ENCODE measurements at regions not wholly inside any gene's neighbourhood (a gene's known extent, or its start where the extent isn't known, plus 50 kb on each side); places are given as distances from the start of the nearest gene placed in this dataset.

DNA sequence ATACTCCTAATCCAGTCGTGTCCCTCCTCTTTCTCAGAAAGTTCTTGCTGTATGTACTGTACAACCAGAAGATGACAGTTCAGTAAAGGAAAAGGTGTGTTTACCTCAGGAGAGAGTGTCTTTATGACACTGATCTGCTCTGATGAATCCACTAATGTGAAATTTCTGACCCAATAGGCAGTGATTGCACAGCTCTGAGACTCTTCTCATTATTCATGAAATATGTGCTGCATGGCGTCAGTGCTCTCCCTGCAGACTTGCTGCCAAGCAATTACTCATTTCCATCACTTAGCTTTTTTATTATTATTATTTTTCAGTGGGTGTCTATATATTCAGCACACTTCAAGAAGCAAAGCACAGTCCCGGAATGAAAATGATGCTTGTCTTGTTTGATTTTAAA is 389.0 kb downstream of the RASEF start:
- TF ChIP-seq, protein P1, sequence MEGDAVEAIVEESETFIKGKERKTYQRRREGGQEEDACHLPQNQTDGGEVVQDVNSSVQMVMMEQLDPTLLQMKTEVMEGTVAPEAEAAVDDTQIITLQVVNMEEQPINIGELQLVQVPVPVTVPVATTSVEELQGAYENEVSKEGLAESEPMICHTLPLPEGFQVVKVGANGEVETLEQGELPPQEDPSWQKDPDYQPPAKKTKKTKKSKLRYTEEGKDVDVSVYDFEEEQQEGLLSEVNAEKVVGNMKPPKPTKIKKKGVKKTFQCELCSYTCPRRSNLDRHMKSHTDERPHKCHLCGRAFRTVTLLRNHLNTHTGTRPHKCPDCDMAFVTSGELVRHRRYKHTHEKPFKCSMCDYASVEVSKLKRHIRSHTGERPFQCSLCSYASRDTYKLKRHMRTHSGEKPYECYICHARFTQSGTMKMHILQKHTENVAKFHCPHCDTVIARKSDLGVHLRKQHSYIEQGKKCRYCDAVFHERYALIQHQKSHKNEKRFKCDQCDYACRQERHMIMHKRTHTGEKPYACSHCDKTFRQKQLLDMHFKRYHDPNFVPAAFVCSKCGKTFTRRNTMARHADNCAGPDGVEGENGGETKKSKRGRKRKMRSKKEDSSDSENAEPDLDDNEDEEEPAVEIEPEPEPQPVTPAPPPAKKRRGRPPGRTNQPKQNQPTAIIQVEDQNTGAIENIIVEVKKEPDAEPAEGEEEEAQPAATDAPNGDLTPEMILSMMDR (IDR thresholded peaks at IDR 0.05): no peak
- no peak for TF ChIP-seq POLR2A (IDR thresholded peaks at IDR 0.05)

Data from transverse colon (tissue), 3 donors.